Breast epithelium (tissue), 4 donors: ENCODE measurements at regions not wholly inside any gene's neighbourhood (a gene's known extent, or its start where the extent isn't known, plus 50 kb on each side); places are given as distances from the start of the nearest gene placed in this dataset.

ENCODE experiments used
- DNase-seq, 2 donors: peaks; one replicate each; pipeline ENCODE4 v3.0.0-alpha.2; 2019; ENCODE audit warnings: low spot score in 2 of 2
- H3K27ac ChIP-seq, 2 donors: fragments of 200-600 bp; sonication (generic) in 1 of 2; one replicate each; pipeline ENCODE4 v1.5.1; 2016 to 2019; ENCODE audit warnings: mild to moderate bottlenecking in 1 of 2
- H3K27me3 ChIP-seq, 2 donors: fragments of 200-600 bp; sonication (generic) in 1 of 2; one replicate each; pipeline versions ENCODE4 v1.5.1 to v1.6.0; 2017 to 2019; ENCODE audit warnings: control low read depth in 1 of 2, mild to moderate bottlenecking in 1 of 2
- H3K36me3 ChIP-seq: fragments of 200-600 bp; one replicate; pipeline ENCODE4 v1.5.1; 2019
- H3K4me1 ChIP-seq, 2 donors: fragments of 200-600 bp; sonication (generic); one replicate each; pipeline ENCODE4 v1.5.1; 2016 to 2019; ENCODE audit warnings: control low read depth in 1 of 2
- H3K4me3 ChIP-seq, 3 donors: fragments of 200-600 bp; sonication (generic); 1 replicate in 2 of 3; 2 replicates in 1 of 3; pipeline ENCODE4 v1.5.1; 2016 to 2019; ENCODE audit warnings: mild to moderate bottlenecking in 3 of 3, moderate library complexity in 2 of 3
- H3K9me3 ChIP-seq, 2 donors: fragments of 200-600 bp; sonication (generic) in 1 of 2; one replicate each; pipeline ENCODE4 v1.5.1; 2016 to 2019; ENCODE audit warnings: control low read depth in 1 of 2
- POLR2A ChIP-seq: fragments of 450-650 bp; IDR thresholded peaks from one replicate; pipeline ENCODE4 v1.6.1; 2016; ENCODE audit warnings: antibody characterized with exemption, mild to moderate bottlenecking, moderate library complexity
- POLR2AphosphoS5 ChIP-seq, 3 donors: sonication (generic); formaldehyde crosslinking; IDR thresholded peaks; one replicate each; pipeline ENCODE4 v1.6.1; 2017; ENCODE audit warnings: antibody characterized with exemption in 3 of 3
- intact Hi-C: fragments of 100-400 bp; cut with DNase I; formaldehyde crosslinking; loops from one replicate; pipeline ENCODE4 v1.15.1; 2023; ENCODE audit warnings: low total_unique reads
- TF ChIP-seq, protein P1 (sequence below), 3 donors: fragments of 450-650 bp; IDR thresholded peaks; one replicate each; pipeline ENCODE4 v1.5.1; 2016 to 2017; ENCODE audit warnings: antibody characterized with exemption in 3 of 3, mild to moderate bottlenecking in 3 of 3, moderate library complexity in 3 of 3

DNA sequence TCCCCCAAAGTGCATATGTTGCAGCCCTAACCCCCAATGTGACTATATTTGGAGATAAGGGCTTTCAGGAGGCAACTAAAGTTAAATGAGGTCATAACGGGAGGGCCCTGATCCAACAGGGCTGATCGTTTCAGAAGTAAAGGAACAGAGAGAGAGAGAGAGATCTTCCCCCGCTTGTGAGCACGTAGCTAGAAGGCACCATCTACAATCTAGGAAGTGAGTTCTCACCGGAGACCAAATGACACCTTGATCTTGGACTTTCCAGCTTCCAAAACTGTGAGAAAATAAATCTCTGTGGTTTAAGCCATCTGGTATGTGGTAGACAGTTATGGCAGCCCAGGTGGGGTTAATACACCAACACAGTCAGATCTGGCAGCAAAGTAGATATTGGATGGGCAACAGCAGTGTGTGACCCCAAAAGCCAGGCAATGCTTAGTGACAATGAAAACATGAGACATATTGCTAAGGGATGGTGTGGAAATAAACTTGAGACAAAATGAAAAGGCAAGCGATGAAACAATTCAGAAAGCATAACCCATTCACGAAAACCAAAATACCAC is 147.2 kb upstream of the GSC start:
- Histone ChIP-seq H3K4me1 (no peaks in the 10 kb centered on the region), H3K27me3 (no peaks in the 10 kb centered on the region), H3K4me3 (no peak overlapping the region), H3K9me3 (no peaks in the 10 kb centered on the region), H3K36me3 (no peaks in the 10 kb centered on the region), H3K27ac (no peak overlapping the region)
- no peak for DNase-seq
- intact Hi-C loops, result no loop called here
- TF ChIP-seq POLR2AphosphoS5 (IDR thresholded peaks at IDR 0.05) (no peak), POLR2A (no peak)
- TF ChIP-seq, protein P1, sequence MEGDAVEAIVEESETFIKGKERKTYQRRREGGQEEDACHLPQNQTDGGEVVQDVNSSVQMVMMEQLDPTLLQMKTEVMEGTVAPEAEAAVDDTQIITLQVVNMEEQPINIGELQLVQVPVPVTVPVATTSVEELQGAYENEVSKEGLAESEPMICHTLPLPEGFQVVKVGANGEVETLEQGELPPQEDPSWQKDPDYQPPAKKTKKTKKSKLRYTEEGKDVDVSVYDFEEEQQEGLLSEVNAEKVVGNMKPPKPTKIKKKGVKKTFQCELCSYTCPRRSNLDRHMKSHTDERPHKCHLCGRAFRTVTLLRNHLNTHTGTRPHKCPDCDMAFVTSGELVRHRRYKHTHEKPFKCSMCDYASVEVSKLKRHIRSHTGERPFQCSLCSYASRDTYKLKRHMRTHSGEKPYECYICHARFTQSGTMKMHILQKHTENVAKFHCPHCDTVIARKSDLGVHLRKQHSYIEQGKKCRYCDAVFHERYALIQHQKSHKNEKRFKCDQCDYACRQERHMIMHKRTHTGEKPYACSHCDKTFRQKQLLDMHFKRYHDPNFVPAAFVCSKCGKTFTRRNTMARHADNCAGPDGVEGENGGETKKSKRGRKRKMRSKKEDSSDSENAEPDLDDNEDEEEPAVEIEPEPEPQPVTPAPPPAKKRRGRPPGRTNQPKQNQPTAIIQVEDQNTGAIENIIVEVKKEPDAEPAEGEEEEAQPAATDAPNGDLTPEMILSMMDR (IDR thresholded peaks at IDR 0.05), result no peak

DNA sequence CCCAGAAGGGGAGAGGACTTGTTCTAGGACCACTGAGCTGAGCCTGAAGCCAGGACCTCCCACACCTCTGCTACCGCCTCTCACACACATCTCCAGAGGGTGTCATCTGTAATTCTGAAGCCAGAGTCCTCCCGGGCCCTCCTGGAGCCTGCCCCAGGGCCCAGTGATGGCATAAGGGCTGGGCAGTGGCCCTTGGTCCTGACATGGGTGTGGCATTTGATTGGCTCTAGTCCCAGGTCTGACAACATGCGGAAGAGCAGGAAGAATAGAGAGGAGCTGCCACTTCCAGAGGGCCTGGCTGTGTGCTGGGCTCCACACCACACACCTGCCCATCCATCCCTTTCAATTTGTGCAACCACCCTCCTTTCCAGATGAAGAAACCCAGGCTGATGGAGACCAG is 144.3 kb upstream of the GSC start:
- Histone ChIP-seq H3K36me3 (no peaks in the 10 kb centered on the region), H3K27ac (no peak overlapping the region), H3K27me3 (no peaks in the 10 kb centered on the region), H3K4me3 (no peak overlapping the region), H3K9me3 (peaks cover 0 to 6% of the 10 kb centered on the region in 2 donors), H3K4me1 (no peaks in the 10 kb centered on the region)
- DNase-seq, result no peak
- TF ChIP-seq POLR2AphosphoS5 (IDR thresholded peaks at IDR 0.05), result no peak
- TF ChIP-seq, protein P1 (IDR thresholded peaks at IDR 0.05), result no peak
- no peak for TF ChIP-seq POLR2A
- intact Hi-C loops, result no loop called here

DNA sequence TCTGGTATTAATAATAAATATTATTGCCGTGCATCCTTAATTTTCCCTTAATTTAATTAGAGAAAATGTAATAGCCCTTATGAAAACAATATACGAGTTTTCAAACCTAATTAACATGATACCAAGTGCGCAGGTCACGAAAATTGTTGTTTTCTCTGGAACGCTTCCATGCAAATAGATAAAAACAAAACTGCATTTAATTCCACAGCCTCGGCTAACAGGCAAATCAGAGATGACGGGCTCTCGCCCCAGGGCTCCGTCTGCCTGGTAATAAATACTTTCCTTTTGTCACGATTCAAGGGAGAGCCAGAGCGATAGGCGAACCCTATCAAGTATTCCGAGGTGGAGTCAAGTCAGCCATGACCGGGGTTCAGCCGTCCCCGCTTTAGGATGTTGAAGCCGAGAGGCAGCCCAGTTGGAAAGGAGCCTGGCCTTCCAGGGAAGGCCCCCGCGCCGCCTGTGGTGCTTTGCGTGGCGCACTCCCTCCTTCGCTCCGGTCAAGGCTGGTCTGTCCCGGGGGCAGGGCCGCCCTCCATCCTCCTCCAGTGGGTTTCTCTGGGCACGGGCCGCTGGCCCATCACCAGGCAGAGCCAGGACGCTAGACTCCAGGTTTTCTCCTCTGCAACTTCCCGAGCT is 137.8 kb upstream of the GSC start:
- intact Hi-C loops, result no loop called here
- no peak for TF ChIP-seq POLR2AphosphoS5 (IDR thresholded peaks at IDR 0.05)
- no peak for TF ChIP-seq POLR2A
- TF ChIP-seq, protein P1 (IDR thresholded peaks at IDR 0.05), result no peak
- peak overlapping the region in 2 of 3 donors; percentile 36 to 57 for H3K4me3 ChIP-seq

DNA sequence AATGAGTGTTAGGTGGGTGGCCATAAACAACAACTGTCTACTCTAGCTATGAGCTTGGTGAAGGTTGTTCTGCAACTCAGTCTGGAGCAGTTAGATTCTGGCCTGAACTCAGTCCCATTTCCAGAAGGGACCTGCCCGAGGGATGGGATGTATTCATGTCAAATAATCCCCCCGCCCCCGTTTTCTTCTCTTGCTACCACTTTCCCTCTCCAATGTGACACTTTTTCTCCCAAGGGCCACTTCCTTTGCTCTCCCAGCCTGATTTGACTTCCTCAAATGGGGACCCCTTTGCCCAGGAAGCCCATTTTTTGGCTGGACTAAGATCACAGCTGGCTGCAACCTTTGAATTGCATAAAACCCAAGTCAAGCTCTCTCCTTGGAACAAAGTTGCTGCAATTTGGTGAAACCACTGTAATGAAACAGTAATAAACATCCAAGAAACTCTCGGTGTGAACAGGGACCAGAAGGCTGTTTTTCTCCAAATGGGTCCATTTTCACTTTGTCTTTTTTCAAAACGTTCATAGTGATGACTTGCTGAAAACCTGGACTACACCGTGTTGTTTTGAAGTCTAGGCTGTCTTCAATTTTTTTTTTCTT is 137.2 kb upstream of the GSC start:
- Histone ChIP-seq H3K4me3 (peak overlapping the region in 1 of 3 donors; percentile 57), H3K9me3 (peaks cover 0 to 6% of the 10 kb centered on the region in 2 donors), H3K27me3 (no peaks in the 10 kb centered on the region), H3K4me1 (no peaks in the 10 kb centered on the region), H3K36me3 (no peaks in the 10 kb centered on the region), H3K27ac (no peak overlapping the region)
- DNase-seq, result no peak
- intact Hi-C loops, result no loop called here
- TF ChIP-seq POLR2A (no peak), POLR2AphosphoS5 (IDR thresholded peaks at IDR 0.05) (no peak)
- TF ChIP-seq, protein P1 (IDR thresholded peaks at IDR 0.05), result no peak

More for the DNA sequence above, 137.8 kb upstream of the GSC start:
- H3K9me3 ChIP-seq, result peaks cover 0 to 6% of the 10 kb centered on the region in 2 donors
- no peaks in the 10 kb centered on the region for H3K36me3 ChIP-seq
- no peaks in the 10 kb centered on the region for H3K4me1 ChIP-seq
- peak overlapping the region in 1 of 2 donors; percentile 9 for H3K27ac ChIP-seq
- no peak for DNase-seq
- no peaks in the 10 kb centered on the region for H3K27me3 ChIP-seq

DNA sequence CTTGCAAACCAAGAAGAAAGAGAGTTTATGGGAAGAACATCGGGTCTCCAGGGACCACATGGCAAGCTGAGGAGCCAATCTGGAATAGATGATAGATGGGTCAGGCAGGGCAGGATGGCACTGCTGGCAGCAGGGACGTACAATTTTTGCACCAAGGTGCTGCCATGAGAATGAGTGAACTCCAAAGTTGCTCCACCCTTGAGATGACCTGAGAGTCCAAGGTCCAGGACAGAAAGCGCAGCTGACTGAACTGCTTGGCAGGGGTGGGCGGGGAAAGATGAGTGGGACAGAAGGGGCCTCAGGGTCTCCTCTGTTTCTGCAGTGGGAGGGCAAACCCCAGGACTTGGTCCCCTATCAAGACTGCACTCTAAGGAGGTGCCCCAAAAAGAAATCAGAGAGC is 136.7 kb upstream of the GSC start:
- H3K9me3 ChIP-seq, result peaks cover 0 to 3% of the 10 kb centered on the region in 2 donors
- H3K27me3 ChIP-seq, result no peaks in the 10 kb centered on the region
- no peaks in the 10 kb centered on the region for H3K36me3 ChIP-seq
- DNase-seq, result no peak
- TF ChIP-seq POLR2AphosphoS5 (IDR thresholded peaks at IDR 0.05), result no peak
- TF ChIP-seq POLR2A, result no peak
- TF ChIP-seq, protein P1 (IDR thresholded peaks at IDR 0.05), result no peak
- no peak overlapping the region for H3K4me3 ChIP-seq
- no peaks in the 10 kb centered on the region for H3K4me1 ChIP-seq
- no peak overlapping the region for H3K27ac ChIP-seq
- intact Hi-C loops, result no loop called here
